ENCODE measurements at regions not wholly inside any gene's neighbourhood (a gene's known extent, or its start where the extent isn't known, plus 50 kb on each side); places are given as distances from the start of the nearest gene placed in this dataset.

DNA sequence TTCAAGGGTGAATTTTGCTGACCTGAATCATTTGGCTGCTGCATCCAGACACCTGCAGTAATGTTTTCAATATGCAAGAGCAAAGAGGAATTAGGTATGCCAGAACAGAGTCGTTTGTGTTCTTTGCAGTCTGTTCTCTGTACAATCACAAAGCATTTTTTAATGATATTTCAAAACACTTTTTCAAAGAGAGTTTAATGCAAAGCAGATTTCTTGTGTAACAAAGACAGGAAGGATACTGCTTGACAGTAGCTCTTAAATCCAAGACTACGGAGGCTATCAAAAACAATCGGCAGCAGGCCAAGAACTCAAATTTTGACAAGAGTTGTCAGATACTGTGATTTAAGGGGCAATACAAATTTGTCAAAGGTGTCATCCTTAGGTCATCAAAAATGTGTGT, 341.9 kb downstream of the GADD45G start:
- TF ChIP-seq EZH2 (IDR thresholded peaks at IDR 0.05; ENCODE audit: low read depth, unreplicated experiment), result no peak
- no peak for TF ChIP-seq EZH2phosphoT487 (IDR thresholded peaks at IDR 0.05; ENCODE audit: unreplicated experiment)
- TF ChIP-seq POLR2AphosphoS5 (IDR thresholded peaks at IDR 0.05; ENCODE audit: low read depth), result no peak
- TF ChIP-seq, protein P1, sequence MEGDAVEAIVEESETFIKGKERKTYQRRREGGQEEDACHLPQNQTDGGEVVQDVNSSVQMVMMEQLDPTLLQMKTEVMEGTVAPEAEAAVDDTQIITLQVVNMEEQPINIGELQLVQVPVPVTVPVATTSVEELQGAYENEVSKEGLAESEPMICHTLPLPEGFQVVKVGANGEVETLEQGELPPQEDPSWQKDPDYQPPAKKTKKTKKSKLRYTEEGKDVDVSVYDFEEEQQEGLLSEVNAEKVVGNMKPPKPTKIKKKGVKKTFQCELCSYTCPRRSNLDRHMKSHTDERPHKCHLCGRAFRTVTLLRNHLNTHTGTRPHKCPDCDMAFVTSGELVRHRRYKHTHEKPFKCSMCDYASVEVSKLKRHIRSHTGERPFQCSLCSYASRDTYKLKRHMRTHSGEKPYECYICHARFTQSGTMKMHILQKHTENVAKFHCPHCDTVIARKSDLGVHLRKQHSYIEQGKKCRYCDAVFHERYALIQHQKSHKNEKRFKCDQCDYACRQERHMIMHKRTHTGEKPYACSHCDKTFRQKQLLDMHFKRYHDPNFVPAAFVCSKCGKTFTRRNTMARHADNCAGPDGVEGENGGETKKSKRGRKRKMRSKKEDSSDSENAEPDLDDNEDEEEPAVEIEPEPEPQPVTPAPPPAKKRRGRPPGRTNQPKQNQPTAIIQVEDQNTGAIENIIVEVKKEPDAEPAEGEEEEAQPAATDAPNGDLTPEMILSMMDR (conservative IDR thresholded peaks at IDR 0.05; ENCODE audit: low read depth in 2 of 2), result no peak
- TF ChIP-seq JUNB (IDR thresholded peaks at IDR 0.05; ENCODE audit: unreplicated experiment), result no peak
- TF ChIP-seq, protein P2, sequence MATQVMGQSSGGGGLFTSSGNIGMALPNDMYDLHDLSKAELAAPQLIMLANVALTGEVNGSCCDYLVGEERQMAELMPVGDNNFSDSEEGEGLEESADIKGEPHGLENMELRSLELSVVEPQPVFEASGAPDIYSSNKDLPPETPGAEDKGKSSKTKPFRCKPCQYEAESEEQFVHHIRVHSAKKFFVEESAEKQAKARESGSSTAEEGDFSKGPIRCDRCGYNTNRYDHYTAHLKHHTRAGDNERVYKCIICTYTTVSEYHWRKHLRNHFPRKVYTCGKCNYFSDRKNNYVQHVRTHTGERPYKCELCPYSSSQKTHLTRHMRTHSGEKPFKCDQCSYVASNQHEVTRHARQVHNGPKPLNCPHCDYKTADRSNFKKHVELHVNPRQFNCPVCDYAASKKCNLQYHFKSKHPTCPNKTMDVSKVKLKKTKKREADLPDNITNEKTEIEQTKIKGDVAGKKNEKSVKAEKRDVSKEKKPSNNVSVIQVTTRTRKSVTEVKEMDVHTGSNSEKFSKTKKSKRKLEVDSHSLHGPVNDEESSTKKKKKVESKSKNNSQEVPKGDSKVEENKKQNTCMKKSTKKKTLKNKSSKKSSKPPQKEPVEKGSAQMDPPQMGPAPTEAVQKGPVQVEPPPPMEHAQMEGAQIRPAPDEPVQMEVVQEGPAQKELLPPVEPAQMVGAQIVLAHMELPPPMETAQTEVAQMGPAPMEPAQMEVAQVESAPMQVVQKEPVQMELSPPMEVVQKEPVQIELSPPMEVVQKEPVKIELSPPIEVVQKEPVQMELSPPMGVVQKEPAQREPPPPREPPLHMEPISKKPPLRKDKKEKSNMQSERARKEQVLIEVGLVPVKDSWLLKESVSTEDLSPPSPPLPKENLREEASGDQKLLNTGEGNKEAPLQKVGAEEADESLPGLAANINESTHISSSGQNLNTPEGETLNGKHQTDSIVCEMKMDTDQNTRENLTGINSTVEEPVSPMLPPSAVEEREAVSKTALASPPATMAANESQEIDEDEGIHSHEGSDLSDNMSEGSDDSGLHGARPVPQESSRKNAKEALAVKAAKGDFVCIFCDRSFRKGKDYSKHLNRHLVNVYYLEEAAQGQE (IDR thresholded peaks at IDR 0.05; ENCODE audit: unreplicated experiment), result no peak
- TF ChIP-seq ZNF331 (CRISPR knock-in tag; IDR thresholded peaks at IDR 0.05; ENCODE audit: low read depth), result no peak

All from GM23338 (cell line).